Activated naive CD4-positive, alpha-beta T cell treated with anti-CD3 and anti-CD28 coated beads, Interleukin-2, amount 50 U/mL, for 24 hours (primary cell): ENCODE measurements at regions not wholly inside any gene's neighbourhood (a gene's known extent, or its start where the extent isn't known, plus 50 kb on each side); places are given as distances from the start of the nearest gene placed in this dataset.

Experiments
- H3K27ac Mint-ChIP-seq: one replicate; pipeline ENCODE4 v1.8.0; 2021; ENCODE audit warnings: mild to moderate bottlenecking, mixed read lengths
- H3K27me3 Mint-ChIP-seq: one replicate; pipeline ENCODE4 v1.8.0; 2021; ENCODE audit warnings: mixed read lengths
- H3K36me3 Mint-ChIP-seq: one replicate; pipeline ENCODE4 v1.8.0; 2021; ENCODE audit warnings: mixed read lengths
- H3K4me1 Mint-ChIP-seq: one replicate; pipeline ENCODE4 v1.8.0; 2021; ENCODE audit warnings: mixed read lengths
- H3K4me3 Mint-ChIP-seq: one replicate; pipeline ENCODE4 v1.8.0; 2021; ENCODE audit warnings: mild to moderate bottlenecking, mixed read lengths
- H3K9me3 Mint-ChIP-seq: one replicate; pipeline ENCODE4 v1.8.0; 2021; ENCODE audit warnings: mixed read lengths

- peaks cover 5% of the 10 kb centered on the region for H3K4me1 Mint-ChIP-seq
- H3K27ac Mint-ChIP-seq, result no peak overlapping the region
- no peaks in the 10 kb centered on the region for H3K36me3 Mint-ChIP-seq
- no peaks in the 10 kb centered on the region for H3K9me3 Mint-ChIP-seq
- no peak overlapping the region for H3K4me3 Mint-ChIP-seq
- peaks cover 18% of the 10 kb centered on the region for H3K27me3 Mint-ChIP-seq
Observed at GRCh38 chr11:69926376-69927050, 107.3 kb upstream of the FGF3 start.

GRCh38 chr11:69928121-69928520 lies 108.9 kb upstream of the FGF3 start:
- no peaks in the 10 kb centered on the region for H3K9me3 Mint-ChIP-seq
- H3K4me3 Mint-ChIP-seq, result no peak overlapping the region
- H3K4me1 Mint-ChIP-seq, result peaks cover 5% of the 10 kb centered on the region
- H3K36me3 Mint-ChIP-seq, result no peaks in the 10 kb centered on the region
- peaks cover 16% of the 10 kb centered on the region for H3K27me3 Mint-ChIP-seq
- no peak overlapping the region for H3K27ac Mint-ChIP-seq

- peaks cover 10% of the 10 kb centered on the region for H3K27me3 Mint-ChIP-seq
- H3K4me1 Mint-ChIP-seq, result peaks cover 5% of the 10 kb centered on the region
- no peak overlapping the region for H3K4me3 Mint-ChIP-seq
- no peaks in the 10 kb centered on the region for H3K9me3 Mint-ChIP-seq
- H3K27ac Mint-ChIP-seq, result no peak overlapping the region
- no peaks in the 10 kb centered on the region for H3K36me3 Mint-ChIP-seq
Observed at GRCh38 chr11:69928975-69929374, 109.8 kb upstream of the FGF3 start.

- H3K27ac Mint-ChIP-seq, result no peak overlapping the region
- H3K36me3 Mint-ChIP-seq, result no peaks in the 10 kb centered on the region
- peaks cover 5% of the 10 kb centered on the region for H3K4me1 Mint-ChIP-seq
- H3K9me3 Mint-ChIP-seq, result no peaks in the 10 kb centered on the region
- peaks cover 4% of the 10 kb centered on the region for H3K27me3 Mint-ChIP-seq
- no peak overlapping the region for H3K4me3 Mint-ChIP-seq
Observed at GRCh38 chr11:69930081-69931059, 111.2 kb upstream of the FGF3 start.

- Mint-ChIP-seq H3K9me3 (no peaks in the 10 kb centered on the region), H3K36me3 (no peaks in the 10 kb centered on the region), H3K27me3 (peaks cover 4% of the 10 kb centered on the region), H3K4me1 (no peaks in the 10 kb centered on the region), H3K27ac (no peak overlapping the region), H3K4me3 (no peak overlapping the region)
Observed at GRCh38 chr11:69931060-69931910, 112.1 kb upstream of the FGF3 start.

GRCh38 chr11:69931994-69932910 lies 113.0 kb upstream of the FGF3 start:
- H3K4me3 Mint-ChIP-seq, result no peak overlapping the region
- no peaks in the 10 kb centered on the region for H3K9me3 Mint-ChIP-seq
- no peaks in the 10 kb centered on the region for H3K4me1 Mint-ChIP-seq
- H3K27ac Mint-ChIP-seq, result no peak overlapping the region
- H3K27me3 Mint-ChIP-seq, result peaks cover 4% of the 10 kb centered on the region
- H3K36me3 Mint-ChIP-seq, result no peaks in the 10 kb centered on the region

- Mint-ChIP-seq H3K27me3 (no peaks in the 10 kb centered on the region), H3K36me3 (no peaks in the 10 kb centered on the region), H3K9me3 (no peaks in the 10 kb centered on the region), H3K4me1 (no peaks in the 10 kb centered on the region), H3K27ac (no peak overlapping the region), H3K4me3 (no peak overlapping the region)
Observed at GRCh38 chr11:69934861-69935494, 115.8 kb upstream of the FGF3 start.

- H3K4me3 Mint-ChIP-seq, result no peak overlapping the region
- no peaks in the 10 kb centered on the region for H3K9me3 Mint-ChIP-seq
- H3K36me3 Mint-ChIP-seq, result no peaks in the 10 kb centered on the region
- peaks cover 4% of the 10 kb centered on the region for H3K27me3 Mint-ChIP-seq
- H3K4me1 Mint-ChIP-seq, result no peaks in the 10 kb centered on the region
- H3K27ac Mint-ChIP-seq, result no peak overlapping the region
Observed at GRCh38 chr11:69935941-69936505, 116.8 kb upstream of the FGF3 start.

GRCh38 chr11:69936771-69937170 lies 117.6 kb upstream of the FGF3 start:
- H3K4me1 Mint-ChIP-seq, result no peaks in the 10 kb centered on the region
- H3K36me3 Mint-ChIP-seq, result no peaks in the 10 kb centered on the region
- H3K4me3 Mint-ChIP-seq, result no peak overlapping the region
- H3K9me3 Mint-ChIP-seq, result no peaks in the 10 kb centered on the region
- H3K27ac Mint-ChIP-seq, result no peak overlapping the region
- peaks cover 9% of the 10 kb centered on the region for H3K27me3 Mint-ChIP-seq

GRCh38 chr11:69938206-69938605 lies 119.0 kb upstream of the FGF3 start:
- Mint-ChIP-seq H3K9me3 (no peaks in the 10 kb centered on the region), H3K36me3 (no peaks in the 10 kb centered on the region)

GRCh38 chr11:69939551-69940245 lies 120.5 kb upstream of the FGF3 start:
- Mint-ChIP-seq H3K4me1 (no peaks in the 10 kb centered on the region), H3K27me3 (peaks cover 15% of the 10 kb centered on the region), H3K4me3 (no peak overlapping the region), H3K27ac (no peak overlapping the region), H3K9me3 (no peaks in the 10 kb centered on the region), H3K36me3 (no peaks in the 10 kb centered on the region)

More at GRCh38 chr11:69938206-69938605, 119.0 kb upstream of the FGF3 start:
- peaks cover 11% of the 10 kb centered on the region for H3K27me3 Mint-ChIP-seq
- H3K4me3 Mint-ChIP-seq, result no peak overlapping the region
- no peaks in the 10 kb centered on the region for H3K4me1 Mint-ChIP-seq
- no peak overlapping the region for H3K27ac Mint-ChIP-seq

GRCh38 chr11:69940246-69940610 lies 121.0 kb upstream of the FGF3 start:
- H3K27me3 Mint-ChIP-seq, result peaks cover 15% of the 10 kb centered on the region

GRCh38 chr11:69941546-69942332 lies 122.5 kb upstream of the FGF3 start:
- Mint-ChIP-seq H3K36me3 (no peaks in the 10 kb centered on the region), H3K4me1 (no peaks in the 10 kb centered on the region), H3K4me3 (no peak overlapping the region), H3K27ac (no peak overlapping the region), H3K27me3 (peaks cover 15% of the 10 kb centered on the region), H3K9me3 (no peaks in the 10 kb centered on the region)

More at GRCh38 chr11:69940246-69940610, 121.0 kb upstream of the FGF3 start:
- H3K9me3 Mint-ChIP-seq, result no peaks in the 10 kb centered on the region
- no peak overlapping the region for H3K27ac Mint-ChIP-seq
- no peaks in the 10 kb centered on the region for H3K4me1 Mint-ChIP-seq
- no peak overlapping the region for H3K4me3 Mint-ChIP-seq
- no peaks in the 10 kb centered on the region for H3K36me3 Mint-ChIP-seq
